NB4 (cell line): ENCODE measurements at regions not wholly inside any gene's neighbourhood (a gene's known extent, or its start where the extent isn't known, plus 50 kb on each side); places are given as distances from the start of the nearest gene placed in this dataset.

Source experiments
- DNase-seq: peaks from one replicate; pipeline ENCODE4 v3.0.0; 2010; ENCODE audit warnings: low read depth
- H3K4me3 ChIP-seq: one replicate; pipeline ENCODE4 v1.5.1; 2011; ENCODE audit warnings: mild to moderate bottlenecking, low read depth, low read length, moderate library complexity
- CTCF ChIP-seq: IDR thresholded peaks from one replicate; pipeline ENCODE4 v1.5.1; 2012; ENCODE audit warnings: low read depth, low read length
- MAX ChIP-seq: IDR thresholded peaks from 2 replicates; pipeline ENCODE4 v1.6.1; 2011; ENCODE audit warnings: low read depth, low read length
- MYC ChIP-seq: IDR thresholded peaks from 2 replicates; pipeline ENCODE4 v1.6.1; 2011; ENCODE audit warnings: low read depth, low read length
- POLR2A ChIP-seq: IDR thresholded peaks from 2 replicates; pipeline ENCODE4 v1.6.1; 2011; ENCODE audit warnings: mild to moderate bottlenecking; ENCODE audit not compliant: insufficient read length; ENCODE audit errors: extremely low read depth

GRCh38 chr9:737400-738120 is 103.9 kb upstream of the DMRT1 start:
- H3K4me3 ChIP-seq = no peak overlapping the region
- TF ChIP-seq CTCF = no peak
- no peak for TF ChIP-seq MAX
- TF ChIP-seq POLR2A = no peak
- TF ChIP-seq MYC = no peak
- no peak for DNase-seq

- DNase-seq = peak; percentile 70
- TF ChIP-seq CTCF = no peak
- TF ChIP-seq MYC = no peak
- TF ChIP-seq POLR2A = no peak
- no peak for TF ChIP-seq MAX
- no peak overlapping the region for H3K4me3 ChIP-seq
These were observed 103.1 kb upstream of the DMRT1 start for GRCh38 chr9:738209-738915.

- no peak overlapping the region for H3K4me3 ChIP-seq
- no peak for TF ChIP-seq MYC
- DNase-seq = no peak
These were observed 102.1 kb upstream of the DMRT1 start for GRCh38 chr9:739362-739761.

GRCh38 chr9:740221-740620 is 101.3 kb upstream of the DMRT1 start:
- TF ChIP-seq POLR2A (no peak), CTCF (no peak), MYC (no peak), MAX (no peak)
- DNase-seq = no peak
- H3K4me3 ChIP-seq = no peak overlapping the region

GRCh38 chr9:742104-742503 is 99.4 kb upstream of the DMRT1 start:
- DNase-seq = no peak
- TF ChIP-seq CTCF = no peak
- TF ChIP-seq POLR2A = no peak
- TF ChIP-seq MAX = no peak
- TF ChIP-seq MYC = no peak
- no peak overlapping the region for H3K4me3 ChIP-seq

GRCh38 chr9:742914-743589 is 98.4 kb upstream of the DMRT1 start:
- no peak overlapping the region for H3K4me3 ChIP-seq
- DNase-seq = no peak
- no peak for TF ChIP-seq MAX
- TF ChIP-seq CTCF = no peak
- TF ChIP-seq MYC = no peak
- TF ChIP-seq POLR2A = no peak
